HG03196 (cell line): ENCODE measurements at regions not wholly inside any gene's neighbourhood (a gene's known extent, or its start where the extent isn't known, plus 50 kb on each side); places are given as distances from the start of the nearest gene placed in this dataset.
"Not testable (repeated sequence)": the region's sequence is repeated elsewhere in the genome, so short reads cannot be mapped to it uniquely, and the experiment has no call there.

Source experiments
- ATAC-seq: cut with Tn5 transposase; IDR thresholded peaks from one replicate; pipeline ENCODE4 v1.9.1; 2021; ENCODE audit not compliant: unreplicated experiment

- no peak for ATAC-seq
Observed at GRCh38 chrX:65971151-65971550, 68.7 kb downstream of the VSIG4 start.

GRCh38 chrX:65967159-65967558, 72.7 kb downstream of the VSIG4 start:
- ATAC-seq, result not testable (repeated sequence)

- ATAC-seq, result no peak
Observed at GRCh38 chrX:65961714-65962113, 78.2 kb downstream of the VSIG4 start.

GRCh38 chrX:65948103-65948502, 91.8 kb downstream of the VSIG4 start:
- no peak for ATAC-seq

DNA sequence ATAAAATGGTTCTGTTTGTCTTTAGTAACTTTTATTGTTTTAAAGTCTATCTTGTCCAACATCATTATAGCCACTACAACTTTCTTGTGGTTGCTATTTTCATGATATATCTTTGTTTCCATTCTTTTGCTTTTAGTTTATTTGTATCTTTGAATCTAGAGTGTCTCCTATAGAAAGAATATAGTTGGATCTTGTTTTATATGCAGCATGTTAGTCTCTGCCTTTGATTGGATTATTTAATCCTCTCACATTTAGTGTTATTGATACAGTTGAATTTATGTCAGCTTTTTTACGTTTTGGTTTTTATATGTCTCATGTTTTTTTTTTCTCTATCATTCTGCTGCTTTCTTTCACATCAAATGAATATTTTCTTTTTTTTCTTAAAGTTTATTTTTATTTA, 98.1 kb downstream of the VSIG4 start:
- ATAC-seq, result no peak

DNA sequence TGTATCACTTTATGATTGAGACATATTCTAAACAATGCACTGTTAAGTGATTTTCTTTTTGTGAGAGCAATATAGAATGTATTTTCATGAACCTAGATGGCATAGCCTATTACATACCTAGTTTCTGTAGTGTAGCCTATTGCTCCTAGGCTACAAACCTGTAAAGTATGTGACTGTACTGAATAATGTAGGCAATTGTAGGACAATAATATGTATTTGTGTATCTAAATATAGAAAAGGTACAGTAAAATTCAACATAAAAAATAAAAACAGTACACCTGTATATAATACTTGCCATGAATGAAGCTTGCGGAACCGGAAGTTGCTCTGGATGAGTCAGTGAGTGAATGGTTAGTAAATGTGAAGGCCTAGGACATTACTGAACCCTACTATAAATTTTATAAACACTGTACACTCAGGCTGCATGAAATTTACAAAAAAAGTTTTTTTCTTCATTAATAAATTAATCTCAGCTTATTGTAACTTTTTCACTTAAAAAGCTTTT, 106.7 kb downstream of the VSIG4 start:
- no peak for ATAC-seq

- no peak for ATAC-seq
Observed at GRCh38 chrX:65932173-65933084, 107.5 kb downstream of the VSIG4 start.

DNA sequence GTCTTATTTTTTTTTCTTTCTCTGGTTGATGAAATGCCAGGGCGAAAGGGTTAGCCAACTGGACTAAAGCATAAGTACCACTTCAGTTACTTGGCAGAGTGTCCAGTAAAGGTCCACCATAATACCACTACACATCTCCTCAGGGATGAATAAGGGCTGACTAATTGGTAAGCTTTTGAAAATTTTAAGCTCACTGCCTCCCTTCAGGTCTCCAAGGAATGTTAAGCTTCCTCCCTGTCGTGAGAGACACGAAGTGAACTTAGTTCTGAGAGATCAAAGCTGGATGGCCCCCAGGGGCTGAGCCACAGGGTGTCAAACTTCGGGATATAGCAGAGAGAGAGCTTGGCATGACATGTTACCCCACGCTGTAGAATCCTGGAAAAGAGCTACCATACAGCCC, 111.4 kb downstream of the VSIG4 start:
- ATAC-seq, result no peak

GRCh38 chrX:65927386-65927785, 112.5 kb downstream of the VSIG4 start:
- not testable (repeated sequence) for ATAC-seq

- ATAC-seq, result no peak
Observed at GRCh38 chrX:65926095-65927019, 113.5 kb downstream of the VSIG4 start.

- ATAC-seq, result no peak
Observed at GRCh38 chrX:65925592-65925991, 114.3 kb downstream of the VSIG4 start.

DNA sequence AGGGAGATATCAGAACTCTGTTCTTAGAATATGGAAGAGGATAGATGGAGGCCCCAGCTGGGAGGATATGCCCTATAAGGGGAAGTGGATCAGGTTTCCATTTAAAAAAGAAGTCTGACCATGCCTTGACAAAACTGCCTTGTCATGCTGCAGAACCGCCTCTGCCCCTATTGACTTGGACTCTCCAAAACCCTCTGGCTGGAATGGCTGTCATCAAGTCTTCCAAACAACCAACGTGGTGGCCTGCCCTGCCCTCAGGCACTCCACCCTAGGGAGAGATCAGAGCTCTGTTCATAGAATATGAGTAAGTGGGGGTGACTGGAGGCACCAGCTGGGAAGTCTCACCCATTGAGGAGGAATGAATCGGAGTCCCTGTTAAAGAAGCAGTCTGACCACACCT, 114.9 kb downstream of the VSIG4 start:
- no peak for ATAC-seq

DNA sequence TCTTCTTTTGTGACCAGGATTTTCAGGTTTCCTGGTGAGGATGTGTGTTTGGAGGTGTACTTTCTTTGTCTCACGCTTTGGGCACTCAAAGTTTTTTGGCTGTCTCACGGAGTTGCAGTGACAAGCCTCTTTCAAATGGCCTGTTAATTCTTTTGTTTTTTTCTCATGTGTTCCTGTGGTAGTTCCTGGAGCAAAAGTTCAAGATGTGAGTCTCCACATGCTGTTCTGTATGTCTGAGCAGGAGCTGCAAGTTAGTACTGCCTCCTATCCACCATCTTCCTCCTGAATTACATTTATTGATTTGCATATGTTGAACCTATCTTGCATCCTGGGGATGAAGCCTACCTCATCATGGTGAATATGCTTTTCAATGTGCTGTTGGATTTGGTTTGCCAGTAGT, 118.5 kb downstream of the VSIG4 start:
- ATAC-seq, result no peak

- no peak for ATAC-seq
Observed at GRCh38 chrX:65920620-65921019, 119.3 kb downstream of the VSIG4 start.

GRCh38 chrX:65910899-65911298, 129.0 kb downstream of the VSIG4 start:
- no peak for ATAC-seq

DNA sequence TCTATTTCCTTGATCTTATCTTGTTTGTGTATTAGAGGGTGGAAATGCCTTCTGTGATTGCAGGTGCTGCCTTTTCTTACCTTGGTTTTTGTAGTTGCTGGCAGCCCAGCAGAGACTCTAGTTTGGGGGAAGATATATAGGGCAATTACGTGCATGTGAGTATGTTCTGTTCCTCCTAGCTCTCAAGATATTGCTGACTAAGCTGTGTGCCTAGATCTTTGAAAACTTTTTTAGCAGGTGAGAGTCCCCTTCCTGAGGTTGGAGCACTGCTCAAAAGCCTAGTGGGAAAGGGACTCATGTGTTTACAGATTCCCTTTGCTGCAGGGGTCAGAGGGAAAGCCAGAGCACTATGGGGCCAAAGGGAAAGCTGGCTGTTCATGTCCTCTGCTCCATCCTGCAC, 136.1 kb downstream of the VSIG4 start:
- no peak for ATAC-seq

DNA sequence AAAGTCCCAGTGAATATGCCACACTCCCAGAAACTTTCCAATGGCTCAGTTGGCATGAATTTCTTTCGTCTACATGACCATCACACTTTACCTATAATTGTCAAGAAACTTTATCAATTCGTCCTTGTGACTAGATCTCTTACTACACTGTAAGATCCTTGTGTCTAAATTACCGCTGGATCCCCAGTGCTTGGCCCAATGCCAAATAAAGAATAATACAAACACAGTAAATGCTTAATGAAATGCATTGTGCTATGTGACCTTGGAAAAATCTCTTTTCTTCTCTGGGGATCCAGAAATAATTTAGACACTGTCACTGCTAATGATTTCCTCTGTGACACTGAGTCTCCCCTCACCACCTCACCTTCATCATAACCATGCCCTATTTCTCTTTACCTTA, 137.9 kb downstream of the VSIG4 start:
- ATAC-seq, result no peak

DNA sequence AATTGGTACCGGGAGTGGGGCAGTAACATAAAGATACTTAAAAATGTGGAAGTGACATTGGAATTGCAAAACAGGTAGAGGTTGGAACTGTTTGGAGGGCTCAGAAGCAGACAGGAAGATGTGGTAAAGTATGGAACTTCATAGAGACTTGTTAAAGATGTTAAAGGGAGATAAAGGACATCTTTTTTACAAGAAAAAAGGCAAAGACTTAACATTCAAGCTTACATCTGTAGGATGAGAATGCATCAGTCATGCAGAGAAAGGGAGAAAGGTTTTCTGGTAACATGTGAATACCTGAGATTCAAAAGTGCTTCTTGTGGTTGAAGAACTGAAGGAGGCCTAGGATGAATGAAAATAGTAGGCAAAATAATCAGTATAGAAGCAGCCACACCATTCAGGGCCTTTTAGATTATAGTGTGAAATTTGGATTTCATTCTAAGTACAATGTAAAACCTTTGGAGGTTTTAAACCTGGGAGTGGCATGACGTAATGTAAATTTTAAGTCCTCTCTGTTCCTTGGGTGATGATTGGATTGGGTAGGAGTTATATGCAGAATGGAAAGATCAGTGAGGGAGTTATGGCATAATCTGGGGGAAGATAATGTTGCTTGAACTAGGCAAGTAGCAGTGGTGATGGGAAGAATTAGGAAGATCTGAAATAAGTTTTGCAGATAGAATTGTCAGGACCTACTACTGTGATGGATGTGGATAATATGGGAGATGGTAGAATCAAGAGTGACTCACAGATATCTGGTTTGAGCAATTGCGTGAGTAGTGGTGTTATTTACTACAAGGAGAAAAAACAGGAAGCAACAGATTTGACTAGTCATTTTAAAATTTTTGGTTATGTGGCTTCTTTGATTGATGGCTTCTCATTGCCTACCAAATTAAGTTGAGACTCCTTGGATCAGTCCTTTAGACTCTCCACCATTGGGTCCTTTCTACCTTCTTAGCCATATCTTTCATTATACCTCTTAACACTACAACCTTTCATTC, 138.7 kb downstream of the VSIG4 start:
- no peak for ATAC-seq

- ATAC-seq, result no peak
Observed at GRCh38 chrX:65894133-65894532, 145.7 kb downstream of the VSIG4 start.

GRCh38 chrX:65891817-65892216, 148.1 kb downstream of the VSIG4 start:
- not testable (repeated sequence) for ATAC-seq
